ENCODE measurements at regions not wholly inside any gene's neighbourhood (a gene's known extent, or its start where the extent isn't known, plus 50 kb on each side); places are given as distances from the start of the nearest gene placed in this dataset.

DNA sequence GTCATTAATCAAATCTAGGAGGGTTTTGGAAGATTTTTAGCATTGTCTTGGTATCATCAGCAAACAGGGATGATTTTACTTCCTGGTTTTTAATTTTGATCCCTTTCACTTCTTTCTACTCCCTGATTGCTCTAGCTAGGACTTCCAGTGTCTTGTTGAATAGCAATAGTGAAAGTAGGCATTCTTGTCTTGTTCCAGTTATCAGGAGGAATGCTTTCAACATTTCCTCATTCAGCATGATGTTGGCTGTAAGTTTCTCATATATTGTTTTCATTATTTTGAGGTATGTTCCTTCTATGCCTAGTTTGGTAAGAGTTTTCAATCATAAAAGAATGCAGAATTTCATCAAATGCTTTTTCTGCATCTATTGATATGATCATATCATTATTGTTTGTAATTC is 244.2 kb upstream of the CLEC14A start:
- POLR2A ChIA-PET, result no interaction called here
- Histone ChIP-seq H3K36me3 (ENCODE audit: control insufficient read depth, insufficient read depth, low read length) (no peaks in the 10 kb centered on the region), H3K27me3 (ENCODE audit: control insufficient read depth, insufficient read depth, low read length) (no peaks in the 10 kb centered on the region), H3K27ac (ENCODE audit: low read length) (no peak overlapping the region), H3K4me3 (ENCODE audit: low read depth in 2 of 2, low read length in 2 of 2) (no peak overlapping the region), H3K9me3 (ENCODE audit: control insufficient read depth, insufficient read depth, low read depth, low read length) (no peaks in the 10 kb centered on the region), H3K4me1 (ENCODE audit: control insufficient read depth, insufficient read depth, low read length) (no peaks in the 10 kb centered on the region)
- DNase-seq (ENCODE audit: low read depth, low spot score) (no peak), ATAC-seq (no peak)
- TF ChIP-seq SIN3A (IDR thresholded peaks at IDR 0.05; ENCODE audit: borderline replicate concordance, insufficient read depth, low read depth, low read length) (no peak), POLR2AphosphoS5 (IDR thresholded peaks at IDR 0.05; ENCODE audit: low read depth, low read length) (no peak), TCF7L2 (IDR thresholded peaks at IDR 0.05; ENCODE audit: low read depth, low read length) (no peak)
- TF ChIP-seq, protein P1, sequence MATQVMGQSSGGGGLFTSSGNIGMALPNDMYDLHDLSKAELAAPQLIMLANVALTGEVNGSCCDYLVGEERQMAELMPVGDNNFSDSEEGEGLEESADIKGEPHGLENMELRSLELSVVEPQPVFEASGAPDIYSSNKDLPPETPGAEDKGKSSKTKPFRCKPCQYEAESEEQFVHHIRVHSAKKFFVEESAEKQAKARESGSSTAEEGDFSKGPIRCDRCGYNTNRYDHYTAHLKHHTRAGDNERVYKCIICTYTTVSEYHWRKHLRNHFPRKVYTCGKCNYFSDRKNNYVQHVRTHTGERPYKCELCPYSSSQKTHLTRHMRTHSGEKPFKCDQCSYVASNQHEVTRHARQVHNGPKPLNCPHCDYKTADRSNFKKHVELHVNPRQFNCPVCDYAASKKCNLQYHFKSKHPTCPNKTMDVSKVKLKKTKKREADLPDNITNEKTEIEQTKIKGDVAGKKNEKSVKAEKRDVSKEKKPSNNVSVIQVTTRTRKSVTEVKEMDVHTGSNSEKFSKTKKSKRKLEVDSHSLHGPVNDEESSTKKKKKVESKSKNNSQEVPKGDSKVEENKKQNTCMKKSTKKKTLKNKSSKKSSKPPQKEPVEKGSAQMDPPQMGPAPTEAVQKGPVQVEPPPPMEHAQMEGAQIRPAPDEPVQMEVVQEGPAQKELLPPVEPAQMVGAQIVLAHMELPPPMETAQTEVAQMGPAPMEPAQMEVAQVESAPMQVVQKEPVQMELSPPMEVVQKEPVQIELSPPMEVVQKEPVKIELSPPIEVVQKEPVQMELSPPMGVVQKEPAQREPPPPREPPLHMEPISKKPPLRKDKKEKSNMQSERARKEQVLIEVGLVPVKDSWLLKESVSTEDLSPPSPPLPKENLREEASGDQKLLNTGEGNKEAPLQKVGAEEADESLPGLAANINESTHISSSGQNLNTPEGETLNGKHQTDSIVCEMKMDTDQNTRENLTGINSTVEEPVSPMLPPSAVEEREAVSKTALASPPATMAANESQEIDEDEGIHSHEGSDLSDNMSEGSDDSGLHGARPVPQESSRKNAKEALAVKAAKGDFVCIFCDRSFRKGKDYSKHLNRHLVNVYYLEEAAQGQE (IDR thresholded peaks at IDR 0.05; ENCODE audit: insufficient read depth in 1 of 2, low read depth in 2 of 2, low read length in 1 of 2), result no peak
- TF ChIP-seq, protein P2, sequence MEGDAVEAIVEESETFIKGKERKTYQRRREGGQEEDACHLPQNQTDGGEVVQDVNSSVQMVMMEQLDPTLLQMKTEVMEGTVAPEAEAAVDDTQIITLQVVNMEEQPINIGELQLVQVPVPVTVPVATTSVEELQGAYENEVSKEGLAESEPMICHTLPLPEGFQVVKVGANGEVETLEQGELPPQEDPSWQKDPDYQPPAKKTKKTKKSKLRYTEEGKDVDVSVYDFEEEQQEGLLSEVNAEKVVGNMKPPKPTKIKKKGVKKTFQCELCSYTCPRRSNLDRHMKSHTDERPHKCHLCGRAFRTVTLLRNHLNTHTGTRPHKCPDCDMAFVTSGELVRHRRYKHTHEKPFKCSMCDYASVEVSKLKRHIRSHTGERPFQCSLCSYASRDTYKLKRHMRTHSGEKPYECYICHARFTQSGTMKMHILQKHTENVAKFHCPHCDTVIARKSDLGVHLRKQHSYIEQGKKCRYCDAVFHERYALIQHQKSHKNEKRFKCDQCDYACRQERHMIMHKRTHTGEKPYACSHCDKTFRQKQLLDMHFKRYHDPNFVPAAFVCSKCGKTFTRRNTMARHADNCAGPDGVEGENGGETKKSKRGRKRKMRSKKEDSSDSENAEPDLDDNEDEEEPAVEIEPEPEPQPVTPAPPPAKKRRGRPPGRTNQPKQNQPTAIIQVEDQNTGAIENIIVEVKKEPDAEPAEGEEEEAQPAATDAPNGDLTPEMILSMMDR (IDR thresholded peaks at IDR 0.05), result no peak
- in situ Hi-C loops (cut with HindIII; ENCODE audit: low pct_unique_long_range_greater_than_20kb, low sequenced_read_pairs) (no loop called here), intact Hi-C loops (cut with micrococcal nuclease; ENCODE audit: unreplicated experiment) (no loop called here)
- BruUV-seq (replicated peaks), result no TSS peak
- CTCF ChIA-PET, result no interaction called here

DNA sequence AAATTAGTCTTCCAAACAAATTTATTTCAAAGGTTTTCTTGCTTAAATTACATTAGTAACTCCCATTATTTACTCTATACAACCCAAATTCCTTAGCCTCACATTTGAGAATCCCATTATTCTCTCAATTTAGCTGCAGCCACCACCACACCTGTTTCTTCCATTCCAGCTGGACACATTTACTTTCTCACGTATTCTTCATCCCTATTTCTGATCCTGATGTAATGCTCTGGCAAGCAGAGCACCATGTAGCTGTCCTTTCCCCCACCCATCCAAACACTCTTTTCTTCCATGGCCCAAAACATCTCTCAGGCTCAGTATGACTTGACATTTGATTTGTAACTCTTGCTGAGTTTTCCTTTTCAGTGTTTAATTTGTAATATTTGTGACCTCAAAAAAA is 240.2 kb upstream of the CLEC14A start:
- ChIA-PET POLR2A (no interaction called here), CTCF (no interaction called here)
- Histone ChIP-seq H3K27ac (ENCODE audit: low read length) (no peak overlapping the region), H3K9me3 (ENCODE audit: control insufficient read depth, insufficient read depth, low read depth, low read length) (no peaks in the 10 kb centered on the region), H3K27me3 (ENCODE audit: control insufficient read depth, insufficient read depth, low read length) (no peaks in the 10 kb centered on the region), H3K4me1 (ENCODE audit: control insufficient read depth, insufficient read depth, low read length) (no peaks in the 10 kb centered on the region), H3K36me3 (ENCODE audit: control insufficient read depth, insufficient read depth, low read length) (no peaks in the 10 kb centered on the region), H3K4me3 (ENCODE audit: low read depth in 2 of 2, low read length in 2 of 2) (no peak overlapping the region)
- ATAC-seq, result no peak
- no peak for DNase-seq (ENCODE audit: low read depth, low spot score)
- BruUV-seq (replicated peaks), result no TSS peak
- TF ChIP-seq POLR2AphosphoS5 (IDR thresholded peaks at IDR 0.05; ENCODE audit: low read depth, low read length) (no peak), SIN3A (IDR thresholded peaks at IDR 0.05; ENCODE audit: borderline replicate concordance, insufficient read depth, low read depth, low read length) (no peak), TCF7L2 (IDR thresholded peaks at IDR 0.05; ENCODE audit: low read depth, low read length) (no peak)
- TF ChIP-seq, protein P1 (IDR thresholded peaks at IDR 0.05; ENCODE audit: insufficient read depth in 1 of 2, low read depth in 2 of 2, low read length in 1 of 2), result no peak
- TF ChIP-seq, protein P2 (IDR thresholded peaks at IDR 0.05), result no peak
- in situ Hi-C loops (cut with HindIII; ENCODE audit: low pct_unique_long_range_greater_than_20kb, low sequenced_read_pairs), result no loop called here
- intact Hi-C loops (cut with micrococcal nuclease; ENCODE audit: unreplicated experiment), result no loop called here

Measured in Panc1 (cell line).